ENCODE measurements at regions not wholly inside any gene's neighbourhood (a gene's known extent, or its start where the extent isn't known, plus 50 kb on each side); places are given as distances from the start of the nearest gene placed in this dataset.

GRCh38 chr6:74073429-74073828 is 377.4 kb downstream of the CD109 start:
- H3K27ac ChIP-seq (ENCODE audit: low read depth, low read length), result no peak overlapping the region
- TF ChIP-seq CTCF (IDR thresholded peaks at IDR 0.05; ENCODE audit: low read depth, low read length, poor library complexity, severe bottlenecking), result no peak
- TF ChIP-seq EZH2phosphoT487 (IDR thresholded peaks at IDR 0.05; ENCODE audit: borderline replicate concordance, low read length), result no peak

GRCh38 chr6:74071214-74071613 is 375.2 kb downstream of the CD109 start:
- H3F3A ChIP-seq (ENCODE audit: control insufficient read depth, insufficient read depth), result no peaks in the 10 kb centered on the region
- H3K27ac ChIP-seq (ENCODE audit: low read depth, low read length), result no peak overlapping the region
- TF ChIP-seq CTCF (IDR thresholded peaks at IDR 0.05; ENCODE audit: low read depth, low read length, poor library complexity, severe bottlenecking) (no peak), EZH2phosphoT487 (IDR thresholded peaks at IDR 0.05; ENCODE audit: borderline replicate concordance, low read length) (no peak)
- no peak overlapping the region for H3K4me2 ChIP-seq (ENCODE audit: low read length)
- no peaks in the 10 kb centered on the region for H3K27me3 ChIP-seq (ENCODE audit: control insufficient read depth, low read length)
- H4K20me1 ChIP-seq (ENCODE audit: control insufficient read depth, insufficient read depth, low read depth, low read length), result no peaks in the 10 kb centered on the region
- H3K36me3 ChIP-seq (ENCODE audit: control insufficient read depth, low read length), result no peaks in the 10 kb centered on the region
- H3K9me3 ChIP-seq (ENCODE audit: control insufficient read depth, insufficient read depth, low read length), result no peaks in the 10 kb centered on the region
- no peak overlapping the region for H3K4me3 ChIP-seq (ENCODE audit: low read length)
- no peaks in the 10 kb centered on the region for H3K9me2 ChIP-seq (replicated peaks; ENCODE audit: control insufficient read depth, low read length)
- no peaks in the 10 kb centered on the region for H3K4me1 ChIP-seq (ENCODE audit: control insufficient read depth, low read length)
- H3K79me2 ChIP-seq (ENCODE audit: control insufficient read depth, low read length), result no peaks in the 10 kb centered on the region

More at GRCh38 chr6:74073429-74073828, 377.4 kb downstream of the CD109 start:
- H3K4me2 ChIP-seq (ENCODE audit: low read length), result no peak overlapping the region
- H3K9me3 ChIP-seq (ENCODE audit: control insufficient read depth, insufficient read depth, low read length), result no peaks in the 10 kb centered on the region
- no peaks in the 10 kb centered on the region for H3F3A ChIP-seq (ENCODE audit: control insufficient read depth, insufficient read depth)
- H3K27me3 ChIP-seq (ENCODE audit: control insufficient read depth, low read length), result no peaks in the 10 kb centered on the region
- H3K4me3 ChIP-seq (ENCODE audit: low read length), result no peak overlapping the region
- H4K20me1 ChIP-seq (ENCODE audit: control insufficient read depth, insufficient read depth, low read depth, low read length), result no peaks in the 10 kb centered on the region
- H3K79me2 ChIP-seq (ENCODE audit: control insufficient read depth, low read length), result no peaks in the 10 kb centered on the region
- H3K4me1 ChIP-seq (ENCODE audit: control insufficient read depth, low read length), result no peaks in the 10 kb centered on the region
- H3K36me3 ChIP-seq (ENCODE audit: control insufficient read depth, low read length), result no peaks in the 10 kb centered on the region
- H3K9me2 ChIP-seq (replicated peaks; ENCODE audit: control insufficient read depth, low read length), result no peaks in the 10 kb centered on the region

GRCh38 chr6:74070711-74071110 is 374.7 kb downstream of the CD109 start:
- no peak overlapping the region for H3K4me2 ChIP-seq (ENCODE audit: low read length)
- no peak for TF ChIP-seq EZH2phosphoT487 (IDR thresholded peaks at IDR 0.05; ENCODE audit: borderline replicate concordance, low read length)
- no peak for TF ChIP-seq CTCF (IDR thresholded peaks at IDR 0.05; ENCODE audit: low read depth, low read length, poor library complexity, severe bottlenecking)
- no peaks in the 10 kb centered on the region for H3K27me3 ChIP-seq (ENCODE audit: control insufficient read depth, low read length)
- no peaks in the 10 kb centered on the region for H3K36me3 ChIP-seq (ENCODE audit: control insufficient read depth, low read length)
- H3K9me3 ChIP-seq (ENCODE audit: control insufficient read depth, insufficient read depth, low read length), result no peaks in the 10 kb centered on the region
- no peak overlapping the region for H3K27ac ChIP-seq (ENCODE audit: low read depth, low read length)
- H3F3A ChIP-seq (ENCODE audit: control insufficient read depth, insufficient read depth), result no peaks in the 10 kb centered on the region
- no peaks in the 10 kb centered on the region for H3K9me2 ChIP-seq (replicated peaks; ENCODE audit: control insufficient read depth, low read length)
- H4K20me1 ChIP-seq (ENCODE audit: control insufficient read depth, insufficient read depth, low read depth, low read length), result no peaks in the 10 kb centered on the region
- no peaks in the 10 kb centered on the region for H3K79me2 ChIP-seq (ENCODE audit: control insufficient read depth, low read length)
- no peaks in the 10 kb centered on the region for H3K4me1 ChIP-seq (ENCODE audit: control insufficient read depth, low read length)
- no peak overlapping the region for H3K4me3 ChIP-seq (ENCODE audit: low read length)

- Histone ChIP-seq H3K27me3 (ENCODE audit: control insufficient read depth, low read length) (no peaks in the 10 kb centered on the region), H3K36me3 (ENCODE audit: control insufficient read depth, low read length) (no peaks in the 10 kb centered on the region), H3K4me2 (ENCODE audit: low read length) (no peak overlapping the region), H3K79me2 (ENCODE audit: control insufficient read depth, low read length) (no peaks in the 10 kb centered on the region), H3K27ac (ENCODE audit: low read depth, low read length) (no peak overlapping the region), H4K20me1 (ENCODE audit: control insufficient read depth, insufficient read depth, low read depth, low read length) (no peaks in the 10 kb centered on the region), H3F3A (ENCODE audit: control insufficient read depth, insufficient read depth) (no peaks in the 10 kb centered on the region), H3K9me2 (replicated peaks; ENCODE audit: control insufficient read depth, low read length) (no peaks in the 10 kb centered on the region), H3K4me1 (ENCODE audit: control insufficient read depth, low read length) (no peaks in the 10 kb centered on the region), H3K4me3 (ENCODE audit: low read length) (no peak overlapping the region), H3K9me3 (ENCODE audit: control insufficient read depth, insufficient read depth, low read length) (no peaks in the 10 kb centered on the region)
- TF ChIP-seq CTCF (IDR thresholded peaks at IDR 0.05; ENCODE audit: low read depth, low read length, poor library complexity, severe bottlenecking) (no peak), EZH2phosphoT487 (IDR thresholded peaks at IDR 0.05; ENCODE audit: borderline replicate concordance, low read length) (no peak)
Observed at GRCh38 chr6:74070091-74070490, 374.1 kb downstream of the CD109 start.
